ENCODE measurements at regions not wholly inside any gene's neighbourhood (a gene's known extent, or its start where the extent isn't known, plus 50 kb on each side); places are given as distances from the start of the nearest gene placed in this dataset.

DNA sequence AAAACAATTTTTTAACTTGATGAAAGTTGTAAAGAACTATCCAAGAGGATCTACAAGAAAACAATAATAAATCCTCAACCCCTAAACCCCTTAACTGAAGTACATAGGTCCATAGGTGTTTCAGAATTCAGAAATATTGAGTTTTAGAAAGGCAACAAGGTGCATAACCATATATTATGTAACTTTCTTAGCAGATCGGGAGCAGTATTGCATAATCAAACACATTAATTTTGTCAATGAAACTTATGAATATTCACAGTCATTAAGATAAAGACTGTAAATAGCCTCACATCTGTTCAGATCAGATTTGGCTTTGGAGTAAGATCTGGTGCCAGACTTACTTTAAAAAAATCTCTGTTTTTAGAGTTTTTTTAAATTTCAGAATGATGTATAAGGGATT is 647.1 kb upstream of the FLRT2 start:
- Histone ChIP-seq H3K27me3 (no peaks in the 10 kb centered on the region), H3K27ac (no peak overlapping the region), H3K9me3 (no peaks in the 10 kb centered on the region), H3K4me3 (no peak overlapping the region), H3K4me1 (no peaks in the 10 kb centered on the region), H3K36me3 (no peaks in the 10 kb centered on the region)
- intact Hi-C loops (cut with DNase I): no loop called here
- no peak for TF ChIP-seq POLR2A (IDR thresholded peaks at IDR 0.05)
- TF ChIP-seq, protein P1, sequence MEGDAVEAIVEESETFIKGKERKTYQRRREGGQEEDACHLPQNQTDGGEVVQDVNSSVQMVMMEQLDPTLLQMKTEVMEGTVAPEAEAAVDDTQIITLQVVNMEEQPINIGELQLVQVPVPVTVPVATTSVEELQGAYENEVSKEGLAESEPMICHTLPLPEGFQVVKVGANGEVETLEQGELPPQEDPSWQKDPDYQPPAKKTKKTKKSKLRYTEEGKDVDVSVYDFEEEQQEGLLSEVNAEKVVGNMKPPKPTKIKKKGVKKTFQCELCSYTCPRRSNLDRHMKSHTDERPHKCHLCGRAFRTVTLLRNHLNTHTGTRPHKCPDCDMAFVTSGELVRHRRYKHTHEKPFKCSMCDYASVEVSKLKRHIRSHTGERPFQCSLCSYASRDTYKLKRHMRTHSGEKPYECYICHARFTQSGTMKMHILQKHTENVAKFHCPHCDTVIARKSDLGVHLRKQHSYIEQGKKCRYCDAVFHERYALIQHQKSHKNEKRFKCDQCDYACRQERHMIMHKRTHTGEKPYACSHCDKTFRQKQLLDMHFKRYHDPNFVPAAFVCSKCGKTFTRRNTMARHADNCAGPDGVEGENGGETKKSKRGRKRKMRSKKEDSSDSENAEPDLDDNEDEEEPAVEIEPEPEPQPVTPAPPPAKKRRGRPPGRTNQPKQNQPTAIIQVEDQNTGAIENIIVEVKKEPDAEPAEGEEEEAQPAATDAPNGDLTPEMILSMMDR (IDR thresholded peaks at IDR 0.05): no peak
- DNase-seq (no peak), ATAC-seq (no peak)
- WGBS (ENCODE audit: insufficient coverage, low coverage, low lambda C conversion rate, missing lambda C conversion rate): 28% methylated on average over 1 of the region's 1 CpG

DNA sequence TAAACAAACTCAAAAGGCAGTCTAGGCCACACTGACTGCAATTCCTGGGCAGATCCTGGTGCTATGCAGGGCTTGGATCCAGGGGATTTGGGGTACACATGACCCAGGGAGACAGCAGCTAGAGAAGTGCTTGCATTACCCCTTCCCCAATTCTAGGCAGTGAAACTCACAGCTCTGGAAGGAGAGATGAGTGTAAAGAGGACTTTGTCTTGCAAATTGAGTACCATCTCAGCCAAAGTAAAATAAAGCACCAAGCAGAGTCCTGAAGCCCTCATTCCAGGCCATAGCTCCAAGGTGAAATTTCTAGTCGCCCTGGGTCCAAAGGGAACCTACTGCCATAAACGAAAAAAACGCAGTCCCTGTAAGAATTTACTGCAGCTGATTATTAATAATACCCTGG is 644.9 kb upstream of the FLRT2 start:
- Histone ChIP-seq H3K9me3 (no peaks in the 10 kb centered on the region), H3K27ac (no peak overlapping the region), H3K4me1 (no peaks in the 10 kb centered on the region), H3K4me3 (no peak overlapping the region), H3K27me3 (no peaks in the 10 kb centered on the region), H3K36me3 (no peaks in the 10 kb centered on the region)
- DNase-seq (no peak), ATAC-seq (no peak)
- intact Hi-C loops (cut with DNase I): no loop called here
- WGBS (ENCODE audit: insufficient coverage, low coverage, low lambda C conversion rate, missing lambda C conversion rate): 41% methylated on average over 3 of the region's 3 CpGs
- TF ChIP-seq, protein P1 (IDR thresholded peaks at IDR 0.05): no peak
- no peak for TF ChIP-seq POLR2A (IDR thresholded peaks at IDR 0.05)

DNA sequence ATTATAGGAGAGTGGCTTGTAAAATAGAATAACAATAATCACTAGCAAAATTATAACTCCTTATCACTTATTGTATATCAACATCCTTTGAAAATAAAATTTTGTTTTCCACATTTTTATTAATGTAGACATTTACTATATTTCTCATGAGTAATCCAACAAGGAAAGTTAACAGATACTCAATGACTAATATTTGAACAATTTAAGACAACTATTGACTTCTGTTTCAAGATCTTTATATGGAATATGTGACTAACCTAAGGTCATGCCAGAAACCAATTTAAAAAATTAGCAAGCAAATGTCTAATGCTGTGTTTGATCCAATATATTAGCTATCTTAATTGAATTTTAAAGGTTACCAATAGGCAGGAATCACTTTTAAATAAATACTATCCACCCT is 638.5 kb upstream of the FLRT2 start:
- H3K36me3 ChIP-seq: no peaks in the 10 kb centered on the region
- no peak for DNase-seq
- intact Hi-C loops (cut with DNase I): no loop called here
- H3K4me3 ChIP-seq: no peak overlapping the region
- no peak for TF ChIP-seq POLR2A (IDR thresholded peaks at IDR 0.05)
- TF ChIP-seq, protein P1 (IDR thresholded peaks at IDR 0.05): no peak
- no peaks in the 10 kb centered on the region for H3K9me3 ChIP-seq
- no peaks in the 10 kb centered on the region for H3K4me1 ChIP-seq
- H3K27ac ChIP-seq: no peak overlapping the region
- ATAC-seq: no peak
- no peaks in the 10 kb centered on the region for H3K27me3 ChIP-seq

DNA sequence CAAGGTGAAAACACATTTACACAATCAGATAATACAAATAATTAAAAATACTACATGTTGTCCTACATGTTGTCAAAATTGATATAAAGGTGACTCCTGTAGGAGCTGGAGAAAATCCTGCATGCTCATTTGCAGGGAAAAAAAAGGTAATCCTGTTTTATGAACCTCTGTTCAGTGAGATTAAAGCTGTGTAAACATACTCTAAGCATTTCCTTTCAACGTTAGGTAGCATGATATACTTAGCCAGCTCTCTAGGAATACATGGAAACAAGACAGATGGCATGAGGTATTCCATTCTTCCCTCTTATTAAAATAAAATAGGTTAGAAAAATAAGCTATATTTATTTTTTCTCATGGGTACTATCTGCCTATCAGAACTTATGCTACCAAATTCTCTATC is 635.7 kb upstream of the FLRT2 start:
- no peaks in the 10 kb centered on the region for H3K36me3 ChIP-seq
- DNase-seq: no peak
- TF ChIP-seq, protein P1 (IDR thresholded peaks at IDR 0.05): no peak
- no peak for TF ChIP-seq POLR2A (IDR thresholded peaks at IDR 0.05)
- no peak overlapping the region for H3K4me3 ChIP-seq
- intact Hi-C loops (cut with DNase I): no loop called here
- 21% methylated on average over 1 of the region's 1 CpG for WGBS (ENCODE audit: insufficient coverage, low coverage, low lambda C conversion rate, missing lambda C conversion rate)
- no peaks in the 10 kb centered on the region for H3K9me3 ChIP-seq
- no peak for ATAC-seq
- H3K27ac ChIP-seq: no peak overlapping the region
- no peaks in the 10 kb centered on the region for H3K4me1 ChIP-seq
- no peaks in the 10 kb centered on the region for H3K27me3 ChIP-seq

DNA sequence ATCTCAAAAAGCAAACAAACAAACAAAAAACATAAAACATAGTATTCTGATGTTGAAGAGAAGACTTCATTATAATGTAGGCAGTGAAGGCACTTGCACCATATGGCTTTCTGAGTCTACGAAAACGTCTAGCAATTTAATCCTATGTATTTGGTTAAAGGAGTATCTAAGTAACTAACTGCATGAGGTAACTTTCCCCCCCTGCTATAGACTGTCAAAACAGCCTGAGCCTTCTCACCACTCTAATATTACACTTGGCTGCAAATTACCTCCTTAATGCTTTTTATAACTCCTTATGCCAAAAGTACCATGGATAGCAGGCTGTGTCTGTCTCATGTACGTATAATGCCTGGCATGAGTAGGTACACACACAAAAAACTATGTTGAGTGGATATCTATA is 607.6 kb upstream of the FLRT2 start:
- H3K4me1 ChIP-seq: no peaks in the 10 kb centered on the region
- 44% methylated on average over 3 of the region's 3 CpGs for WGBS (ENCODE audit: insufficient coverage, low coverage, low lambda C conversion rate, missing lambda C conversion rate)
- H3K9me3 ChIP-seq: no peaks in the 10 kb centered on the region
- TF ChIP-seq, protein P1 (IDR thresholded peaks at IDR 0.05): no peak
- TF ChIP-seq POLR2A (IDR thresholded peaks at IDR 0.05): no peak
- no peaks in the 10 kb centered on the region for H3K36me3 ChIP-seq
- no peaks in the 10 kb centered on the region for H3K27me3 ChIP-seq
- ATAC-seq (no peak), DNase-seq (no peak)
- no peak overlapping the region for H3K4me3 ChIP-seq
- intact Hi-C loops (cut with DNase I): no loop called here
- H3K27ac ChIP-seq: no peak overlapping the region
